ENCODE measurements at regions not wholly inside any gene's neighbourhood (a gene's known extent, or its start where the extent isn't known, plus 50 kb on each side); places are given as distances from the start of the nearest gene placed in this dataset.
"Not testable (repeated sequence)": the region's sequence is repeated elsewhere in the genome, so short reads cannot be mapped to it uniquely, and the experiment has no call there.

- DNase-seq (ENCODE audit: low spot score), result no peak
Measured at GRCh38 chr20:4350096-4350495, 101.0 kb upstream of the ADRA1D start.

- no peak for DNase-seq (ENCODE audit: low spot score)
Measured at GRCh38 chr20:4344670-4345069, 95.6 kb upstream of the ADRA1D start.

- no peak for DNase-seq (ENCODE audit: low spot score)
Measured at GRCh38 chr20:4342609-4343008, 93.5 kb upstream of the ADRA1D start.

- no peak for DNase-seq (ENCODE audit: low spot score)
Measured at GRCh38 chr20:4341804-4342485, 92.9 kb upstream of the ADRA1D start.

- no peak for DNase-seq (ENCODE audit: low spot score)
Measured at GRCh38 chr20:4335722-4336121, 86.6 kb upstream of the ADRA1D start.

- DNase-seq (ENCODE audit: low spot score), result no peak
Measured at GRCh38 chr20:4332121-4332860, 83.2 kb upstream of the ADRA1D start.

GRCh38 chr20:4330011-4330410 lies 80.9 kb upstream of the ADRA1D start:
- no peak for DNase-seq (ENCODE audit: low spot score)

- DNase-seq (ENCODE audit: low spot score), result no peak
Measured at GRCh38 chr20:4329232-4329631, 80.1 kb upstream of the ADRA1D start.

- DNase-seq (ENCODE audit: low spot score), result no peak
Measured at GRCh38 chr20:4328541-4328940, 79.5 kb upstream of the ADRA1D start.

GRCh38 chr20:4327956-4328355 lies 78.9 kb upstream of the ADRA1D start:
- DNase-seq (ENCODE audit: low spot score), result no peak

- DNase-seq (ENCODE audit: low spot score), result no peak
Measured at GRCh38 chr20:4326195-4327065, 77.3 kb upstream of the ADRA1D start.

- no peak for DNase-seq (ENCODE audit: low spot score)
Measured at GRCh38 chr20:4325548-4326187, 76.6 kb upstream of the ADRA1D start.

- no peak for DNase-seq (ENCODE audit: low spot score)
Measured at GRCh38 chr20:4324611-4325243, 75.6 kb upstream of the ADRA1D start.

- no peak for DNase-seq (ENCODE audit: low spot score)
Measured at GRCh38 chr20:4322499-4322898, 73.4 kb upstream of the ADRA1D start.

- no peak for DNase-seq (ENCODE audit: low spot score)
Measured at GRCh38 chr20:4320291-4320690, 71.2 kb upstream of the ADRA1D start.

- no peak for DNase-seq (ENCODE audit: low spot score)
Measured at GRCh38 chr20:4318891-4319290, 69.8 kb upstream of the ADRA1D start.

GRCh38 chr20:4310616-4311015 lies 61.5 kb upstream of the ADRA1D start:
- not testable (repeated sequence) for DNase-seq (ENCODE audit: low spot score)

GRCh38 chr20:4306206-4306605 lies 57.1 kb upstream of the ADRA1D start:
- DNase-seq (ENCODE audit: low spot score), result no peak

- no peak for DNase-seq (ENCODE audit: low spot score)
Measured at GRCh38 chr20:4305091-4305490, 56.0 kb upstream of the ADRA1D start.

GRCh38 chr20:4304601-4305000 lies 55.5 kb upstream of the ADRA1D start:
- no peak for DNase-seq (ENCODE audit: low spot score)

GRCh38 chr20:4303136-4303535 lies 54.0 kb upstream of the ADRA1D start:
- DNase-seq (ENCODE audit: low spot score), result no peak

GRCh38 chr20:4300921-4301320 lies 51.8 kb upstream of the ADRA1D start:
- DNase-seq (ENCODE audit: low spot score), result no peak
